Kidney (tissue), 13 donors: ENCODE measurements at regions not wholly inside any gene's neighbourhood (a gene's known extent, or its start where the extent isn't known, plus 50 kb on each side); places are given as distances from the start of the nearest gene placed in this dataset.

Source experiments
- DNase-seq, 5 donors: peaks; one replicate each; pipeline ENCODE4 v3.0.0-alpha.2; 2013 to 2020
- FAIRE-seq: peaks from 2 replicates; lab custom pipeline; 2012; peaks lifted over from hg19 to GRCh38; lab: Jason Lieb, UNC
- H3K27ac ChIP-seq, 2 donors: one replicate each; pipeline ENCODE4 v1.7.0; 2013; ENCODE audit warnings: low read depth in 2 of 2, low read length in 2 of 2, inconsistent platforms in 1 of 2
- H3K27me3 ChIP-seq: one replicate; pipeline ENCODE4 v1.7.1; 2013; ENCODE audit warnings: low read length, inconsistent platforms; ENCODE audit not compliant: control insufficient read depth, insufficient read depth
- H3K36me3 ChIP-seq, 3 donors: one replicate each; pipeline versions ENCODE4 v1.7.0 to v1.7.1; 2013; ENCODE audit warnings: low read length in 3 of 3, control low read depth in 1 of 3, inconsistent platforms in 1 of 3; ENCODE audit not compliant: insufficient read depth in 3 of 3, control insufficient read depth in 2 of 3
- H3K4me1 ChIP-seq, 3 donors: one replicate each; pipeline versions ENCODE4 v1.7.0 to v1.7.1; 2013; ENCODE audit warnings: low read length in 3 of 3, inconsistent platforms in 1 of 3, low read depth in 1 of 3; ENCODE audit not compliant: control insufficient read depth in 2 of 3, insufficient read depth in 2 of 3
- H3K4me3 ChIP-seq, 3 donors: one replicate each; pipeline versions ENCODE4 v1.7.0 to v1.8.1; 2013; ENCODE audit warnings: low read length in 3 of 3, control low read depth in 1 of 3, inconsistent platforms in 1 of 3
- H3K9ac ChIP-seq, 3 donors: one replicate each; pipeline versions ENCODE4 v1.7.0 to v1.7.1; 2013; ENCODE audit warnings: low read length in 3 of 3, control low read depth in 1 of 3, inconsistent platforms in 1 of 3
- H3K9me3 ChIP-seq, 3 donors: one replicate each; pipeline versions ENCODE4 v1.7.0 to v1.7.1; 2013; ENCODE audit warnings: low read length in 3 of 3, control low read depth in 1 of 3, inconsistent platforms in 1 of 3; ENCODE audit not compliant: control insufficient read depth in 2 of 3, insufficient read depth in 1 of 3
- CTCF ChIP-seq: IDR thresholded peaks from 3 replicates; pipeline ENCODE4 v1.5.1; 2012; ENCODE audit warnings: mild to moderate bottlenecking, moderate library complexity, borderline replicate concordance; ENCODE audit not compliant: insufficient read depth; ENCODE audit errors: extremely low read depth
- intact Hi-C: fragments of 100-400 bp; cut with DNase I; formaldehyde crosslinking; loops from one replicate; pipeline ENCODE4 v1.11.1; 2022
- donor health status: control.
- donor health status: control.
- donor health status: control.
- donor health status: control.
- donor health status: control.
- donor health status: DM: yes; HTN: yes; CAD: no.
- donor health status: Normal renal cell carcinoma (clear cell type).

- Histone ChIP-seq H3K27me3 (no peaks in the 10 kb centered on the region), H3K9me3 (no peaks in the 10 kb centered on the region), H3K4me3 (no peak overlapping the region), H3K27ac (no peak overlapping the region), H3K4me1 (no peaks in the 10 kb centered on the region), H3K9ac (no peak overlapping the region), H3K36me3 (no peaks in the 10 kb centered on the region)
- intact Hi-C loops: no loop called here
- FAIRE-seq (no peak), DNase-seq (no peak)
- no peak for TF ChIP-seq CTCF
These were observed 133.2 kb upstream of the CACNA1E start for GRCh38 chr1:181350131-181350530.

- Histone ChIP-seq H3K27me3 (no peaks in the 10 kb centered on the region), H3K36me3 (no peaks in the 10 kb centered on the region), H3K9ac (no peak overlapping the region), H3K9me3 (no peaks in the 10 kb centered on the region), H3K27ac (no peak overlapping the region), H3K4me1 (no peaks in the 10 kb centered on the region), H3K4me3 (no peak overlapping the region)
- intact Hi-C loops: no loop called here
- no peak for DNase-seq
- FAIRE-seq: no peak
- no peak for TF ChIP-seq CTCF
These were observed 131.6 kb upstream of the CACNA1E start for GRCh38 chr1:181351740-181352139.

GRCh38 chr1:181352695-181353094 lies 130.6 kb upstream of the CACNA1E start:
- no peaks in the 10 kb centered on the region for H3K27me3 ChIP-seq
- no peak overlapping the region for H3K27ac ChIP-seq
- FAIRE-seq: no peak
- intact Hi-C loops: no loop called here
- no peak for DNase-seq
- H3K36me3 ChIP-seq: no peaks in the 10 kb centered on the region
- TF ChIP-seq CTCF: no peak
- H3K9me3 ChIP-seq: no peaks in the 10 kb centered on the region
- H3K4me3 ChIP-seq: no peak overlapping the region
- H3K4me1 ChIP-seq: no peaks in the 10 kb centered on the region
- H3K9ac ChIP-seq: no peak overlapping the region

- intact Hi-C loops: no loop called here
- Histone ChIP-seq H3K9me3 (no peaks in the 10 kb centered on the region), H3K36me3 (no peaks in the 10 kb centered on the region), H3K9ac (no peak overlapping the region), H3K27ac (no peak overlapping the region), H3K4me3 (no peak overlapping the region), H3K4me1 (no peaks in the 10 kb centered on the region), H3K27me3 (no peaks in the 10 kb centered on the region)
- DNase-seq (peak in 2 of 5 donors; percentile 25 to 47), FAIRE-seq (no peak)
- no peak for TF ChIP-seq CTCF
These were observed 129.8 kb upstream of the CACNA1E start for GRCh38 chr1:181353526-181353925.
